HEK293T (cell line): ENCODE measurements at regions not wholly inside any gene's neighbourhood (a gene's known extent, or its start where the extent isn't known, plus 50 kb on each side); places are given as distances from the start of the nearest gene placed in this dataset.

Experiments
- ARNT ChIP-seq: fragments of 450-650 bp; IDR thresholded peaks from 2 replicates; pipeline ENCODE4 v1.6.1; 2017; ENCODE audit warnings: mild to moderate bottlenecking
- HDGF ChIP-seq: fragments of 450-650 bp; IDR thresholded peaks from 2 replicates; pipeline ENCODE4 v1.6.1; 2017; ENCODE audit warnings: antibody characterized with exemption, borderline replicate concordance
- PKNOX1 ChIP-seq: fragments of 450-650 bp; IDR thresholded peaks from 2 replicates; pipeline ENCODE4 v1.6.1; 2016

DNA sequence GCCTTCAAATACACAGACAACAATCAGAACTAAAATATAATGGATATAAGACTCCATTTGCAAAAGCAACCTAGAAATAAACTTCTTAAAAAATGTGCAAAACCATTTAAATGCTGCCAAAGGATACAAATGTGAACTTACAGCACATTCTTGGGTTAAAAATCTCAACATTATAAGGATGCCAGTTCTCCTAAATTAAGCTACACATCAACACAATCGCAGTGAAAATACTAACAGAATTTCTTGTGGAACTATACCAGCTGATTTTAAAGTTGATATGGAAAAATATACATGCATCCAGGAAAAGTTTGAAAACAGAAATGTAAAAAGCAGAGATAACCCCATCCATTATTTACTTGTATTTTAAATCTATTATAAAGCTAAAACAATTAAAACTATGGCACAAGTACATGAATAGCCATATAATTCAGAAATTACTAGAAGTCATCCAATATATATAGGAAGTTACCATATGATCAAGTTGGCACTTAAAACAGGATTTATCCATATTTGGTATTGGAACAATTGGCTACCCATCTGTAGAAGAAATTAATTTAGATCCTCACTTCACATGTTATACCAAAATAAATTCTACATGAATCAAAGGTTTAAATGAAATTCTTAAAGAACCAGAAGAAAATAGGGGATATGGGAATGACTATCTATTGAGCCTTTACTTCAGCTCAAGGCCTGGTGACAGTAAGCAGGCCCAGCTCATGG is 151.7 kb upstream of the GLI2 start:
- TF ChIP-seq PKNOX1 (no peak), ARNT (no peak), HDGF (no peak)
